ENCODE measurements at regions not wholly inside any gene's neighbourhood (a gene's known extent, or its start where the extent isn't known, plus 50 kb on each side); places are given as distances from the start of the nearest gene placed in this dataset.
A peak's percentile ranks its signal among the peaks of the same experiment; 100 is the strongest.

GRCh38 chr9:7659766-7660165, 139.8 kb downstream of the DMAC1 start:
- no peak for TF ChIP-seq CTCF (IDR thresholded peaks at IDR 0.05; ENCODE audit: borderline replicate concordance, extremely low read depth, insufficient read depth)
- no peak for FAIRE-seq
- no peaks in the 10 kb centered on the region for H3K36me3 ChIP-seq (ENCODE audit: control insufficient read depth in 2 of 3, insufficient read depth in 3 of 3, low read length in 3 of 3)
- no peak for DNase-seq
- intact Hi-C loops (cut with DNase I), result no loop called here
- H3K4me1 ChIP-seq (ENCODE audit: control insufficient read depth in 2 of 3, insufficient read depth in 2 of 3, low read depth in 1 of 3, low read length in 3 of 3), result no peaks in the 10 kb centered on the region
- H3K9ac ChIP-seq (ENCODE audit: low read length in 3 of 3), result no peak overlapping the region
- no peak overlapping the region for H3K4me3 ChIP-seq (ENCODE audit: low read length in 3 of 3)
- no peak overlapping the region for H3K27ac ChIP-seq (ENCODE audit: low read depth in 2 of 2, low read length in 2 of 2)
- no peaks in the 10 kb centered on the region for H3K9me3 ChIP-seq (ENCODE audit: control insufficient read depth in 2 of 3, insufficient read depth in 1 of 3, low read length in 3 of 3)
- H3K27me3 ChIP-seq (ENCODE audit: control insufficient read depth, insufficient read depth, low read length), result no peaks in the 10 kb centered on the region

- FAIRE-seq (no peak), DNase-seq (peak in 2 of 5 donors; percentile 10 to 66)
- Histone ChIP-seq H3K27ac (ENCODE audit: low read depth in 2 of 2, low read length in 2 of 2) (no peak overlapping the region), H3K9ac (ENCODE audit: low read length in 3 of 3) (no peak overlapping the region), H3K36me3 (ENCODE audit: control insufficient read depth in 2 of 3, insufficient read depth in 3 of 3, low read length in 3 of 3) (no peaks in the 10 kb centered on the region), H3K27me3 (ENCODE audit: control insufficient read depth, insufficient read depth, low read length) (no peaks in the 10 kb centered on the region), H3K9me3 (ENCODE audit: control insufficient read depth in 2 of 3, insufficient read depth in 1 of 3, low read length in 3 of 3) (no peaks in the 10 kb centered on the region), H3K4me3 (ENCODE audit: low read length in 3 of 3) (no peak overlapping the region), H3K4me1 (ENCODE audit: control insufficient read depth in 2 of 3, insufficient read depth in 2 of 3, low read depth in 1 of 3, low read length in 3 of 3) (no peaks in the 10 kb centered on the region)
- TF ChIP-seq CTCF (IDR thresholded peaks at IDR 0.05; ENCODE audit: borderline replicate concordance, extremely low read depth, insufficient read depth), result no peak
- intact Hi-C loops (cut with DNase I), result no loop called here
These were observed 142.9 kb downstream of the DMAC1 start for GRCh38 chr9:7656636-7657035.

- Histone ChIP-seq H3K9ac (ENCODE audit: low read length in 3 of 3) (no peak overlapping the region), H3K27ac (ENCODE audit: low read depth in 2 of 2, low read length in 2 of 2) (no peak overlapping the region), H3K9me3 (ENCODE audit: control insufficient read depth in 2 of 3, insufficient read depth in 1 of 3, low read length in 3 of 3) (no peaks in the 10 kb centered on the region), H3K4me1 (ENCODE audit: control insufficient read depth in 2 of 3, insufficient read depth in 2 of 3, low read depth in 1 of 3, low read length in 3 of 3) (no peaks in the 10 kb centered on the region), H3K27me3 (ENCODE audit: control insufficient read depth, insufficient read depth, low read length) (no peaks in the 10 kb centered on the region), H3K36me3 (ENCODE audit: control insufficient read depth in 2 of 3, insufficient read depth in 3 of 3, low read length in 3 of 3) (no peaks in the 10 kb centered on the region), H3K4me3 (ENCODE audit: low read length in 3 of 3) (no peak overlapping the region)
- intact Hi-C loops (cut with DNase I), result no loop called here
- no peak for TF ChIP-seq CTCF (IDR thresholded peaks at IDR 0.05; ENCODE audit: borderline replicate concordance, extremely low read depth, insufficient read depth)
- DNase-seq (peak in 1 of 5 donors; percentile 28), FAIRE-seq (no peak)
These were observed 146.3 kb downstream of the DMAC1 start for GRCh38 chr9:7653262-7653661.

- no peak for TF ChIP-seq CTCF (IDR thresholded peaks at IDR 0.05; ENCODE audit: borderline replicate concordance, extremely low read depth, insufficient read depth)
- intact Hi-C loops (cut with DNase I), result no loop called here
- Histone ChIP-seq H3K27me3 (ENCODE audit: control insufficient read depth, insufficient read depth, low read length) (no peaks in the 10 kb centered on the region), H3K27ac (ENCODE audit: low read depth in 2 of 2, low read length in 2 of 2) (no peak overlapping the region), H3K9me3 (ENCODE audit: control insufficient read depth in 2 of 3, insufficient read depth in 1 of 3, low read length in 3 of 3) (peaks cover 0 to 4% (median 0%) of the 10 kb centered on the region in 3 donors), H3K4me3 (ENCODE audit: low read length in 3 of 3) (no peak overlapping the region), H3K9ac (ENCODE audit: low read length in 3 of 3) (no peak overlapping the region), H3K4me1 (ENCODE audit: control insufficient read depth in 2 of 3, insufficient read depth in 2 of 3, low read depth in 1 of 3, low read length in 3 of 3) (no peaks in the 10 kb centered on the region), H3K36me3 (ENCODE audit: control insufficient read depth in 2 of 3, insufficient read depth in 3 of 3, low read length in 3 of 3) (no peaks in the 10 kb centered on the region)
- DNase-seq (no peak), FAIRE-seq (no peak)
These were observed 159.3 kb downstream of the DMAC1 start for GRCh38 chr9:7640231-7640630.
